NCI-H2227 treated with DMSO at 0.1 percent for 48 hours (cell line): ENCODE measurements at regions not wholly inside any gene's neighbourhood (a gene's known extent, or its start where the extent isn't known, plus 50 kb on each side); places are given as distances from the start of the nearest gene placed in this dataset.

ENCODE experiments used
- DNase-seq: peaks from one replicate; lab custom pipeline; 2025; lab: John Stamatoyannopoulos, UW

- no peak for DNase-seq
Observed at GRCh38 chr6:8276148-8276547, 159.2 kb downstream of the SLC35B3 start.

DNA sequence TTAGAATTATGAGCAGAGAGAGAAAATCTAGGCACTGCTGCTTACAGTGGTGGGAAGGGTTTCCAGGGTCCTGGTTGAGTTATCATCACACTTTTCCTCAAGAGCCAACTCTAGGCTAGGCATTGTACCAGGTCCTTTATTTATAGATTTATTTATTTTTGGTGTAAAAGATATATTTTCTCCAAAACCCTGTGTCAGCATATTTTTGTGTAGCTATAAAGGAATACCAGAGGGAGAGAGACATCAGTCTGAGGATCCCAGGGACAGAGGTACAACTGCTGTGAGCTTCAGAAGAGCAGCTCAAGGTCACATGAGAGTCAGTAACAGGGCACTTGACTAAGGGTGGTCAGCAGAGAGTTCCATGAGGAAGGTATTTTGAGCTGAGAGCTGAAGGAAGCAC, 159.7 kb downstream of the SLC35B3 start:
- DNase-seq: no peak

DNA sequence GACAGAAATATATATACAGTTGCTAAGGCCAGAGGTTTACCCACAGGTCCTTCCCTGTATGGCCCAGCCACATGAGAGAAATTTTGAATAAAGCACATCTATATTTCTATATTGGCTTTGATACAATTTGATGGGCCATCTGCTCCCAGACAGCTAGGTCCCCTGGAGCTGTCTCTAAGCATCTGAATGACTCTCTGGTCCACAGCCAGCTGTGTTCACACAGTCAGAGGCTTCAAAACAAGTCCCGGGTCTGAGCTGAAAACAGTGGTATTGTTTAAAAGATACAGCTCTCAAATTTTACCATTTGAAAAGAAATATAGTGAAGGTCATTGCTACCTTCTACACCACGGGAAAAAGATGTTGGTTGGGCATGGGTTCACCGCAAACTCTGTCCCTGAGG, 161.1 kb downstream of the SLC35B3 start:
- DNase-seq: no peak

DNA sequence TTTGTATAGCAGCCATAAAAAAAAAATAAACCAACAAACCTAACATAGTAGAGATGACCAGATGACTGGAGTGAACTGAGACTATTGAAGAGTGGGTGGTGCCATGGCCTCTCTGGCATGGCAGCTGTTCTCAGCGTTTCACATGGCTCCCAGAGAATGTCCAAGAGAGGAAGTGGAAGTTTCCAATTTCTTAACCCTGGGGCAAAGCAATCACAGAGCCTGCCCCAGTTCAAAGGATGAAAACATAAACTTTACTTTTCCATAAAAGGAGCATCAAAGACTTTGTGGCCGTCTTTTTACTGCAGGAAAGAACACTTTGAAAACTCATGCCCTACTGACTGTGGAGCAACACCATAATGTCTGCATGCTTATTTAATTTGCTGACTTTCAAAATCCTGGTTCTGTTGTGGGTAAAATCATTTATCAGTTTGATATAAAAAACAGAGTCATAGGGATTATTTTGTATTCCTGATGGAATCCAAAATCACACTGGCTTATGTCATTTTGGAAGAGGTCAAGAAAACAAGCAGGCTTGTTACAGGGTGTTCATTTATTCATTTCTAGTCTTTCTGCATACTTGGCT, 165.4 kb downstream of the SLC35B3 start:
- no peak for DNase-seq

DNA sequence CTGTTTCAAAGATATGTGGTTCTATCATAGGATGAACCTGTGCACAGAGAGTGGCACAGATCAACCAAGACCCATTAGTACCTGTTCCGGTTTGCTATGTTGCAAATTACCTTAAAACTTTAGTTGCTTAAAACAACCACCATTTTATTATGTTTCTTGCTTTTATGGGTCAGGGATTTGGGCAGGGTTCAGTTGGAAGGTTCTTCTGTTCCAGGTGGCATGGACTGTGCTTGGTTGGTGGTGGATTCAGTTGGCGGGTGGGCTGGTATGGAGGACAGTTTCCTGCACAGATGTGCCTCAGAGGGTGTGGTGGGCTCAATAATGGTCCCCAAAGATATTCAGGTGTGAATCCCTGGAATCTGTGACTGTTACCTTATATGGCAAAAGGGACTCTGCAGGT, 166.3 kb downstream of the SLC35B3 start:
- DNase-seq: no peak

DNA sequence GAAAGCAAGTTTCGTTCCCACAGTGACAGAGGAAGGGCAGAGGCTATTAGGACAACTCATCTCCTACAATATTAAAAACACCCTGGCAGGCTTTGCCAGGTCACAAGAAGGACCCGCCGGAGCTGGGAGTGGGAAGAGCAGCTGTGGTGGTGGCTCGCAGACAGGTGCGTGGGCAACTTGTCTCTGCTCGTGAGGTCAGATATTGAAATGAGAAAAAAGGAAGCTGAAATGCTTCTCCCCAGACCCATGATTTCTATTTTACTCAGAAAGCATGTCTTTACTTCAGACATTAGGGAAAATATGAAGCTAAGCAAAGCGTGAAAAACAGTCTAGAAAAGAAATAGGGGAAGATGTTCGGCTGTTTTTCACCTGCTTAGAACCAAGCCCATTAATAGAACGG, 166.3 kb upstream of the EEF1E1 start:
- no peak for DNase-seq

DNA sequence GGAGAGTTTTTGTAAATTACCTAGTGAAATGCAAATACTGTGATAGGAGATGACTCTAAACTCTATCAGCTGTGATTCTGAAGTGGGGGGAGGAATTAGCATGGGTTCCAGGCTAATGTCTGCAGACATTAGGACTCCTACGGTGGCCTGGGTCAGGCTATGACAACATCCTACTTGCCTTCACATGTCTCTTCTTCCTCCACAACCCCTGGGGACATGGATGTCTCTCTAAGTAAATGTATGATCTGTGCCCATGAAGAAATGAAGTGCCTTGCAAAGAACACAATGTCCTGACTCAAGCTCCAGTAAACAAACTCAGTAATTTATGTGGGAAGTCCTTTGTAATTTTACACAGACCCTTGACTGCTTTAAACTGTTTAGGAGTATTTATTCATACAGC, 165.8 kb upstream of the EEF1E1 start:
- no peak for DNase-seq

- DNase-seq: no peak
Observed at GRCh38 chr6:8260610-8261009, 158.3 kb upstream of the EEF1E1 start.

DNA sequence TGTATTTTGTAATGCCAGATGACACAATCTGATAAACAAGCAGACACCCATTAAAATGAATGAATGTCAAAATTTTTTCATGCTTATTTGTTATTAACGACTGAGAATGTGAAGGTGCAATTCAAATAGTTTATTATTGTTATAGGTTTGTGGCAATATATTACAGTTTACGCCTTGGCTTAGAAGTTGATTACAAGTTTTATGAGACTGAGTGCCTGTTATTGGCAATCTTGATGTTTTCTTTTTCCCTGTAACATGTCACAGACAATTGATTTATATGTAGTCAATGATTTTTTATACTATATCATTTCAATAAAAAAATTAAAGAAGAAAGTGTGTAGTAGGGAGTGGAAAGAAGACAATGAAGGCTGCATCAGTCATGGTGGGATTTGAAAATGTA, 144.1 kb upstream of the EEF1E1 start:
- DNase-seq: no peak

DNA sequence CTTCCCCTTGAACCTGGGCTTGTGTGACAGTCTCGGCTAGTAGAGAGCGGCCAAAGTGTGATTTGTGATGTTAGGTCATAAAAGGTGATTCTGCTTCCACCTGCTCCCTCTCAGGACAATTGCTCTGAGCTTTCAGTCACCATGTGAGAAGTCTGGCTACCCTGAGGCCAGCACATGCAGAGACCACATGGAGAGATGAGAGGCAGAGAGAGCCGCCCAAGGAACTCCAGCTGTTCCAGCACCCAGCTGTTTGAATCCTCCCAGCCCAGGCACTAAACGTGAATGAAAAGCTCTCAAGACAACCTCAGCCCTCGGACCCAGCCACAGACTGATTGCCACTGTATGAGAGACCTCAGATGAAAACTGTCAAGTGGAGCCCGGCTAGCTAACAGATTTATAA, 143.4 kb upstream of the EEF1E1 start:
- no peak for DNase-seq

DNA sequence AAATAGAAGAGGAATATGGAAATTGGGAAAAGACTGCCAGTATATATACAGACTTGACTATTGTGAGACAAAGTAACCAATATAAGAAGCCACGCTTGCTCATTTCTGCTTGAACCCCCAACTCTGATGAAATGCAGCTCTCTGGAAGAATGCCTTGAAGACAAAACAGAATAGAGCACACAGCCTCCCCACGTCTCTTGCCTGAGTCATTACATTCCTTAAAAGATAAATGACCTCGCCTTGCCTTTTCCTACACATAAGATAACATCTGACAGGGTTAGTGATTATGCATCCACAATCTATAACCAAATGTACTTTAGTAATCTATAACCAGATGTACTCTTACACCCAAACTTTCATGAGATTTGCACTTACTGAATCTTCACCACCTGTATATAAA, 141.1 kb upstream of the EEF1E1 start:
- no peak for DNase-seq

DNA sequence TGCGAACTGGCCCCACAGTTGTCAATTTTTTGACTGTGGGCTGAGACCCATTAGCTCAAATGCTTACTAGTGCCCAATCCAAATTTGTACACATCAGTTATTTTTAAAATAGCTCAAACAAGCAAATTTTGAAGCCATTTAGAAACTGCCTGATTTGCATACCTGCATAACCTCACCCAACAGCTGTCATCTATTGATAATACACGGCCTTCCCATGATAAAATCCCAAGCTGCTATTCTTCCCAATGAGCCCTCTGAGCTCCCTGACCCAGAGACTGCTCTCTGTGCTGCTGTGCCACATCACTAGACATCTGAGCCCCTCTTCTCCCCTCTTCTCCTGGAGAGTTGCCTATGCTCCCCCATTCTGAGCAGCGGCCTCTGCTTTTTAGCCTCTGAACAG, 140.5 kb upstream of the EEF1E1 start:
- no peak for DNase-seq

- DNase-seq: no peak
Observed at GRCh38 chr6:8240301-8240700, 138.0 kb upstream of the EEF1E1 start.

GRCh38 chr6:8238773-8239683, 136.7 kb upstream of the EEF1E1 start:
- DNase-seq: no peak

- no peak for DNase-seq
Observed at GRCh38 chr6:8237668-8238067, 135.3 kb upstream of the EEF1E1 start.

GRCh38 chr6:8236956-8237355, 134.6 kb upstream of the EEF1E1 start:
- no peak for DNase-seq

GRCh38 chr6:8234321-8234720, 132.0 kb upstream of the EEF1E1 start:
- DNase-seq: no peak

GRCh38 chr6:8231956-8232355, 129.6 kb upstream of the EEF1E1 start:
- DNase-seq: no peak

DNA sequence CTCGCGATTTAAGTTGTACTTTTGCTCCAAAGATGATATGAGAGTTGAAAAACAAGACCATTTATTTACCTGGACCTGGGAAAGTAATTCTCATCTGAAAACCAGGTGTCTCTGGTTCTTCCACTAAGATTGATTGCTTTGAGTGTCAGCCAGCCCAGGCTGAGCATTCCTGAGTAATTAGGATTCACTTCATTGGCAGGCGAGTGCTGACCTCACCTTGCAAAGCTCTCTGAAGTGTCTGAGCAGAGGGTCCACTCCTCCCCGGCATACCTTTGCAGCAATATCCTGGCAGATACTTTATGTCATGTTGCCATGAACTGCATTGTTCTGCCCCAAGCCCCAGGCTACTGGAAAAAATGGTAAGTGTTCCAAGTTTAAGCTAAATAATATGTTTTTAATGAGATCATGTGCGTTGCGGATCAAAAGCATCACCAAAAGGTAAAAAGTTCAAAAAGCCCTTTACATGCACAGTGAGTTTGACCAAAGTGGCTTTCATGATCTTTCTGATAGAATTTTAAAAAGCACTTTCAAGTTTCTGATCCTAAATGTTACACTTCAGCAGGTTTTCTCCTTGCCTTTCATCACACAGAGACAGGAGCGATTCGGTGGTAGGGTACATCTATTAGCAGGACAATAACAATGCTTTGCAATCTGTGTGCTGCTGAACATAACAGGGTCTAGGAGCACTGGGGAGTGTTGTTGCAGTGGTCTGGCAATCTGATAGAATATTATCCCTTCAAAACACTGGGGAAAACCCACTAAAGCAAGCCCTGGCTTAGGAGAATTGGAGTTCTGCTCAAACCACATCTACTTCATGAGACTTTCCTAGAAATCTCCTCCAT, 127.8 kb upstream of the EEF1E1 start:
- DNase-seq: no peak

DNA sequence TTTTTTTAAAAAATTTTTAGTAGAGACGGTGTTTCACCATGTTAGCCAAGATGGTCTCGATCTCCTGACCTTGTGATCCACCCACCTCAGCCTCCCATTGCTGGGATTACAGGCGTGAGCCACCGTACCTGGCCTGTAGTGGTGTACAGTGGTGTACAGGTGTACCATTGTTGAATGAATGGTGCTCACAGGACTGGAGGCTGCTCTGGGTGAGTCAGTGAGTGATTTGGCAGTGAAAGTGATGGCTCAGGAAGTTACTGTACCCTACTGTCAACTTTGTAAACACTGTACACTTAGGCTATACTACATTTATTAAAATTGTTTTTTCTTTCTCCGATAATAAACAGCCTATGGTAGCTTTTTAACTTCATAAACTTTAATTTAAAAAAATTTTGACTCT, 122.8 kb upstream of the EEF1E1 start:
- DNase-seq: no peak

GRCh38 chr6:8223678-8224077, 121.3 kb upstream of the EEF1E1 start:
- no peak for DNase-seq

- peak; percentile 61 for DNase-seq
Observed at GRCh38 chr6:8219352-8219943, 117.1 kb upstream of the EEF1E1 start.
